ENCODE measurements at regions not wholly inside any gene's neighbourhood (a gene's known extent, or its start where the extent isn't known, plus 50 kb on each side); places are given as distances from the start of the nearest gene placed in this dataset.

DNA sequence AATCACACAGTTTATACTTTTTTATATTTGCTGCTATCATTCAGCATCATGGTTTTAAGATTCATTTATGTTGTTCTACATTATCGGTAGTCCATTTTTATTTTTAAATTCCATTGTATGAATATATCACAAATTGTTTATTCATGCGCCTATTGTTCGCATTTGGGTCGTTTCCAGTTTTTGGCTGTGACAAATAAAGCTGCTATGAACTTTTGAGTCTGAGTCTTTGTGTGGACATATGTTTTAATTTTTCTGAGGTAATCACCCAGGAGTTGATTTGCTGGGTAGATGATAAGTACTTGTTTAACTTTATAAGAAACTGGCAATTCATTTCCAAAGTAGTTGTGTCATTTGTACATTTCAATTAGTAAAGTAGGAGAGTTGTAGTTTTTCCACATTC, 74.2 kb upstream of the CSNK1A1L start:
- no peak for TF ChIP-seq EZH2 (IDR thresholded peaks at IDR 0.05; ENCODE audit: low read length, unreplicated experiment)
- TF ChIP-seq, protein P1, sequence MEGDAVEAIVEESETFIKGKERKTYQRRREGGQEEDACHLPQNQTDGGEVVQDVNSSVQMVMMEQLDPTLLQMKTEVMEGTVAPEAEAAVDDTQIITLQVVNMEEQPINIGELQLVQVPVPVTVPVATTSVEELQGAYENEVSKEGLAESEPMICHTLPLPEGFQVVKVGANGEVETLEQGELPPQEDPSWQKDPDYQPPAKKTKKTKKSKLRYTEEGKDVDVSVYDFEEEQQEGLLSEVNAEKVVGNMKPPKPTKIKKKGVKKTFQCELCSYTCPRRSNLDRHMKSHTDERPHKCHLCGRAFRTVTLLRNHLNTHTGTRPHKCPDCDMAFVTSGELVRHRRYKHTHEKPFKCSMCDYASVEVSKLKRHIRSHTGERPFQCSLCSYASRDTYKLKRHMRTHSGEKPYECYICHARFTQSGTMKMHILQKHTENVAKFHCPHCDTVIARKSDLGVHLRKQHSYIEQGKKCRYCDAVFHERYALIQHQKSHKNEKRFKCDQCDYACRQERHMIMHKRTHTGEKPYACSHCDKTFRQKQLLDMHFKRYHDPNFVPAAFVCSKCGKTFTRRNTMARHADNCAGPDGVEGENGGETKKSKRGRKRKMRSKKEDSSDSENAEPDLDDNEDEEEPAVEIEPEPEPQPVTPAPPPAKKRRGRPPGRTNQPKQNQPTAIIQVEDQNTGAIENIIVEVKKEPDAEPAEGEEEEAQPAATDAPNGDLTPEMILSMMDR (conservative IDR thresholded peaks at IDR 0.05; ENCODE audit: low read depth, low read length): no peak
- TF ChIP-seq EZH2phosphoT487 (IDR thresholded peaks at IDR 0.05; ENCODE audit: borderline replicate concordance, low read length): no peak
- no peaks in the 10 kb centered on the region for H4K20me1 ChIP-seq (ENCODE audit: low read length)
- no peaks in the 10 kb centered on the region for H3K36me3 ChIP-seq (ENCODE audit: low read depth, low read length)
- H2AFZ ChIP-seq (ENCODE audit: low read length): no peak overlapping the region
- no TSS peak for BruUV-seq (replicated peaks)
- H3F3A ChIP-seq (ENCODE audit: low read length, unreplicated experiment): no peaks in the 10 kb centered on the region
- intact Hi-C loops (cut with micrococcal nuclease): no loop called here
- POLR2A ChIA-PET (ENCODE audit: unreplicated experiment): no interaction called here
- ATAC-seq (no peak), DNase-seq (no peak)
- no peak overlapping the region for H3K4me2 ChIP-seq (ENCODE audit: low read length)
- no peak overlapping the region for H3K4me3 ChIP-seq (ENCODE audit: low read length)
- H3K9me2 ChIP-seq (replicated peaks; ENCODE audit: low read length): no peaks in the 10 kb centered on the region
- CTCF ChIA-PET: no interaction called here
- no peak overlapping the region for H3K27ac ChIP-seq (ENCODE audit: low read length)
- no peaks in the 10 kb centered on the region for H3K27me3 ChIP-seq (ENCODE audit: low read length)
- no peaks in the 10 kb centered on the region for H3K79me2 ChIP-seq (ENCODE audit: low read length)
- H3K9ac ChIP-seq (ENCODE audit: low read length): no peak overlapping the region
- no peaks in the 10 kb centered on the region for H3K4me1 ChIP-seq (ENCODE audit: insufficient read depth, low read length)
- no peaks in the 10 kb centered on the region for H3K9me3 ChIP-seq (ENCODE audit: low read length)

DNA sequence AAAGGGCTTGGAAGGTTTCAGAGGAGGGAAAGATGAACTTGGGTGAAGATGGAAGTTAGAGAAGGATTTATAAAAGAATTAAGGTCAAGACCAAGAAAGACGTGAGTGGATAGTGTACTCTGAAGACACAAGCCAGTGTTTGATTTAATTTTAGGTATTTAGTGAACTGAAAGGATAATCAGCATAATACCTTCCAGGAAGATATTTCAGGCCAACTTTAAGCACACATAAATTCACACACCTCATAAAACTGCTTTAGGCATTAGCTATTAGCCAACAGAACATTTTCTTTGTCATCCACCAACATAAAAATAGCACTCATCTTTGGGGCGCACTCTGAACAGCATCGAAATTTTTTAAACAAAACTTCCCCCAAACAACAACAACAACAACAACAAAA, 71.7 kb upstream of the CSNK1A1L start:
- ATAC-seq (no peak), DNase-seq (no peak)
- Histone ChIP-seq H3K36me3 (ENCODE audit: low read depth, low read length) (no peaks in the 10 kb centered on the region), H4K20me1 (ENCODE audit: low read length) (no peaks in the 10 kb centered on the region), H3K27me3 (ENCODE audit: low read length) (no peaks in the 10 kb centered on the region), H3K4me2 (ENCODE audit: low read length) (no peak overlapping the region), H3K4me1 (ENCODE audit: insufficient read depth, low read length) (no peaks in the 10 kb centered on the region), H3K9me3 (ENCODE audit: low read length) (no peaks in the 10 kb centered on the region), H3K79me2 (ENCODE audit: low read length) (no peaks in the 10 kb centered on the region), H3K27ac (ENCODE audit: low read length) (no peak overlapping the region), H3K9ac (ENCODE audit: low read length) (no peak overlapping the region), H3F3A (ENCODE audit: low read length, unreplicated experiment) (no peaks in the 10 kb centered on the region), H3K9me2 (replicated peaks; ENCODE audit: low read length) (no peaks in the 10 kb centered on the region), H3K4me3 (ENCODE audit: low read length) (no peak overlapping the region), H2AFZ (ENCODE audit: low read length) (no peak overlapping the region)
- TF ChIP-seq EZH2phosphoT487 (IDR thresholded peaks at IDR 0.05; ENCODE audit: borderline replicate concordance, low read length) (no peak), EZH2 (IDR thresholded peaks at IDR 0.05; ENCODE audit: low read length, unreplicated experiment) (no peak)
- TF ChIP-seq, protein P1 (conservative IDR thresholded peaks at IDR 0.05; ENCODE audit: low read depth, low read length): no peak
- intact Hi-C loops (cut with micrococcal nuclease): no loop called here
- no TSS peak for BruUV-seq (replicated peaks)
- POLR2A ChIA-PET (ENCODE audit: unreplicated experiment): no interaction called here
- CTCF ChIA-PET: no interaction called here

- Histone ChIP-seq H3K27ac (ENCODE audit: low read length) (no peak overlapping the region), H3K27me3 (ENCODE audit: low read length) (no peaks in the 10 kb centered on the region), H3K36me3 (ENCODE audit: low read depth, low read length) (no peaks in the 10 kb centered on the region), H3K4me2 (ENCODE audit: low read length) (no peak overlapping the region), H3K9ac (ENCODE audit: low read length) (no peak overlapping the region), H3K4me3 (ENCODE audit: low read length) (no peak overlapping the region), H2AFZ (ENCODE audit: low read length) (no peak overlapping the region), H3F3A (ENCODE audit: low read length, unreplicated experiment) (no peaks in the 10 kb centered on the region), H3K9me2 (replicated peaks; ENCODE audit: low read length) (no peaks in the 10 kb centered on the region), H3K9me3 (ENCODE audit: low read length) (no peaks in the 10 kb centered on the region), H4K20me1 (ENCODE audit: low read length) (no peaks in the 10 kb centered on the region), H3K79me2 (ENCODE audit: low read length) (no peaks in the 10 kb centered on the region), H3K4me1 (ENCODE audit: insufficient read depth, low read length) (no peaks in the 10 kb centered on the region)
- ChIA-PET POLR2A (ENCODE audit: unreplicated experiment) (no interaction called here), CTCF (no interaction called here)
- ATAC-seq (no peak), DNase-seq (no peak)
- BruUV-seq (replicated peaks): no TSS peak
- TF ChIP-seq EZH2phosphoT487 (IDR thresholded peaks at IDR 0.05; ENCODE audit: borderline replicate concordance, low read length) (no peak), EZH2 (IDR thresholded peaks at IDR 0.05; ENCODE audit: low read length, unreplicated experiment) (no peak)
- TF ChIP-seq, protein P1 (conservative IDR thresholded peaks at IDR 0.05; ENCODE audit: low read depth, low read length): no peak
- intact Hi-C loops (cut with micrococcal nuclease): no loop called here
These were observed 70.5 kb upstream of the CSNK1A1L start for GRCh38 chr13:37175996-37176395.
